GM19035 (cell line): ENCODE measurements at regions not wholly inside any gene's neighbourhood (a gene's known extent, or its start where the extent isn't known, plus 50 kb on each side); places are given as distances from the start of the nearest gene placed in this dataset.

Source experiments
- ATAC-seq: cut with Tn5 transposase; IDR thresholded peaks from one replicate; pipeline ENCODE4 v1.9.1; 2021; ENCODE audit not compliant: unreplicated experiment

DNA sequence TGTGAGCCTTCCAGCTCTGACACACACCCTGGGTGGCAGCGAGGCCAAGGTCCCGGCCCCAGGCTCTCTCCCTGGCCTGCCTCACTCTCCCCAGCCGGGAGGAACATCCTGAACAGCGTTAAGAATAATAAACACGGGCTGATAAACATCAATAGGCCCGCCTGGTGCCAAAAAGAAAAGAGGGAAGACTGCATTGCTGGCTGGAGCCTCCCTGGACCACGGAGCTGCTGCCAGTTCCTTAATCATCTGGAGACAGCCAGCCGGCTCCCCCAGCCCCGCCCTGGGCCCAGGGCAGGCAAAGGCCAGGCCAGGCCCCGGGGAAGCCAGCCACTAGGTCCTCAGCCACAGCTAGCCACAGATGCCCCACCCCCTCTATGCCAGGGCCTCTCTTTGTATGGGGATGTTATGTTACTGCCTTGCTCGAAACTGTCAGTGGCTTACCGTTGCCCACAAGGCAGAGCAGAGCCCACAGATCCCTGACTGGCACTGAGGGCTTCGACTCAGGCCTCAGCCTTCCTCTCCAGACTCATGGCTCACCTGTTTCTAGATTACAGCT is 293.7 kb downstream of the DYSF start:
- ATAC-seq = no peak

DNA sequence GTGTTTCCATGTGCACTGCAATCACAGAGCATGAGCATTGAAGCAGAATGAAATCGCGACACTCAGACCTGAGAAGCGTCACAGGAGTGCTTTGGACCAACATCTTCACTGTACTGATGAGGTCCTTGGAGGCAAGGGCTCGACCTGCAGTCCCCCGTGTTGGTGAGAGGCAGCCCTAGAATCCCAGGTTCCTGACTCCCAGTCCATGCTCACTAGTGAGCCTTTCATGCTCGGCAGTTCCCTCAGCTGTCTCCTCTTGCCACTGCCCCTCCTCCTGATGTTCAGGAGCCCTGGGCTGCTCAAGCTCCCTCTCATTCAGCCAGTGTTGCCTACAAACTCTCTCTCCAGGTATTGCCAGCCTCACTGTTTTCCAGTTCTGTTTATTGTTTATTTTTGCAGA is 291.4 kb downstream of the DYSF start:
- ATAC-seq = no peak

DNA sequence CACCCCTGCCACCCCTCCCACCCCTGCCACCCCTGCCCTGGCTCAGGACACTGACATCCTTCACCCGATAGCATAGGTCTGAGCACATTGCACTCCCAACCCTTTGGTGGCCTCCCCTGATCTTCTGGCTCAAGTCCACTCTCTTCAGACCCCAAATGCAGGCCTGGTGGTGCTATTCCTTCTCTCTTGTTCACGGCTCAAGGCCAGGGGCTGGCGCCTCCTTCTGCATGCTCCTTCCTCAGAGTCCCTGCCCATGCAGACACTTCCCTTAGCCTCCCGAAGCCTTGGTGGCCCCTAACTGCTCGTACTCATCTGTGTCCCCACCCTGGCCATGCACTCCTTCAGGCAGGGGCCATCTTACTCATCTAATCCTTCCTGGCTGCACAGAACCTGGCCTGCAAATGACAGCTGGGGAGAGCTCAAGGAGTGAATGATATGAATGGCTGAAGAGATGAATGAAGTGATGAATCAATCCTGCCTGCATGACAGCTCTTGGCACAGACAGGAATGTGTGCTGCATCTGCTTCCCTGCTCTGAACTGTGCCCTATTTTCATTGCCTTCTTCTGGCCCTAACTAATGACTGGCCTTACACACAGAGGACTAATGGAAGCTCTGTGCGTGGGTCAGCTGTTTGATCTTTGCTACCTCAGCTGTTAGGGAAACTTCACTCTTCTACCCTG is 290.8 kb downstream of the DYSF start:
- ATAC-seq = no peak

DNA sequence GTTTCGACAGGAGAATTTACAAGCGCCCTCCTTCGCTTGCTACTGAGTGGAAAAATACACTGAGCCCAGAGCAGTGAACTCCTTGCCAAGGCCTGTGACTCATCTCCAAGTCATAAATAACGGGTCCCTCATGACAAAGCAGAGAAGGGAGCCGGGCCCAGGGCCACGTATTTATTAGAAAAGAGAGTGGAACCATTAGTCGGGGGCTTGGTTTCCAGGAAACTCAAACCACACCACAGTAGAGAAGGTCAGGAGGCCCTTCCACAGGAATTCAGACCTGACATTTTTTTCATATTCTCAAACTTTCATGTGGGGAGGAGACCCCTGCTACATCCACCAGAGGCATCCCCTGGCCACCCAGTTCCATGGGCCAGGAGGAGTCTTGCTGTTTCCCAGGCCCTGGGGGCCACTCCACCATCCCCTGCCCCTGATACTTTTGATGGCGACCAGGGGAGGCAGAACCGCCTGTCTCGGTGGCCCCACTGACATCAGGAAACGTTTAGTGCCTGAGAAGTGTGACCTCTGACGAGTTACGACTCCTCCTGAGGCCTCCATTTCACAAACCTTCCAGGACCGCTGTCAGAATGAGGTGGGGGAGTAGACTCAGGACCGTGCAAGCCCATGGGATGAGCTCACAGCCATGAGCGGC is 289.7 kb downstream of the DYSF start:
- no peak for ATAC-seq

DNA sequence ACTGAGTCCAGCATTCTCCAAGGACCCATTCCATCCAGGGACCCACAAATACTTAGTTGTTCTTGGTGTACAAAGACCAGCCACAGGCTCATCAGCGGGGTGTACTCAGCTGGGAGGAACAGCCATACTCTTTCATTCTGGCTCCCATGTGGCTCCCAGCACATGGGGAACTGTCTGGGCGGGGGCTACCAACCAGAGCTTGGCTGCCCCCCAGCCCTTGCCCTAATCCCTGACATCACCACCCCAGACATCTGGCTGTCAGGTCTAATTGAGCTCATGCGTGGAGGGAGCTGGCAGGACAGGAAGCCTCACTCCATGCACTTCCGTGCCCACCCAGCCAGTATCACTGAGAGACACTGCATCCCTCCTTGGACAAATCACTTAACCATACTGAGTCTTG is 283.6 kb downstream of the DYSF start:
- no peak for ATAC-seq

DNA sequence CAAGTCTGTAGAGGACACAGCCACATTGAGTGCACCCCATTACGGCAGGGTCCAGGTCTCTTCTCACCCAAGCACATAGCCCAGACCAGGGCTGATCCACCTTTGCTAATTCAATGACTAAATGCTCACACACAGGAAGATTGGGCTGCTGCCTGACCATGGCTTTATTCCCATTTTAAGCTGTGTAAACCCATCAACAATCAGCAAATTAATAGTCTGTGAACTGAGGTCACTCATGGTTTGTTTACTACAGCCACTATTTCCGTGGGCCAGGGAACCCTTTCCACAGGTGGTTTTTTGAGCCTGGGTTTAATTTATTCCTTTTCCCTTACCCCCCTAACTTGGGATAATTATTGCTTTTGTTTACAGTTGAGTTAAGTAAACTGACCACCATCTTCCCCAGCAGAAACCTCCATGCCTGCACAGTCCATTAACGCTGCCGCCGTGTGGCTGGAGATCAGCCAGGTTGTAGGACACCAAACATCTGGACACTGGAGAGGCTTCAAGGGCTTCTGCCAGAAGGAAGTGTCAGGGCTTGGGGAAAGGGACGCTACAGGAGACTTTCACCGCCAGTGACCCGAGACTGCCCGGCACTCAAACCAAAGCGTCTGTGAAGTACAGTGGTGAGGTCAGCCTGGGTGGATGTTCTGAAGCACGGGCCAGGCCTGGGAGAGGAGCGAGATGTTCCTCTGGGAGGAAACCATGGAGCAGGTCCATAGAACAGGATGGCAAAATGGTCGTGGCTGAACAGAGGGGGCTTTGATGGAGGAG is 282.9 kb downstream of the DYSF start:
- ATAC-seq = no peak
